HEK293T (cell line): ENCODE measurements at regions not wholly inside any gene's neighbourhood (a gene's known extent, or its start where the extent isn't known, plus 50 kb on each side); places are given as distances from the start of the nearest gene placed in this dataset.

ENCODE experiments used
- CTCF ChIA-PET: fragments of 350-600 bp; formaldehyde crosslinking; extraction: SDS; loops from one replicate; lab custom pipeline; 2021; ENCODE audit warnings: antibody characterized with exemption, inconsistent platforms; lab: Yijun Ruan, JAX
- POLR2A ChIA-PET: fragments of 350-600 bp; formaldehyde crosslinking; extraction: SDS; loops from one replicate; lab custom pipeline; 2020; ENCODE audit warnings: antibody characterized with exemption, inconsistent platforms; lab: Yijun Ruan, JAX
- DNase-seq: peaks from one replicate; pipeline ENCODE4 v3.0.0; 2012; ENCODE audit warnings: mixed read lengths; ENCODE audit errors: extremely low spot score
- ARNT ChIP-seq: fragments of 450-650 bp; IDR thresholded peaks from 2 replicates; pipeline ENCODE4 v1.6.1; 2017; ENCODE audit warnings: mild to moderate bottlenecking
- BHLHE40 ChIP-seq: fragments of 450-650 bp; IDR thresholded peaks from 2 replicates; pipeline ENCODE4 v1.6.1; 2016; ENCODE audit warnings: mild to moderate bottlenecking, moderate library complexity, borderline replicate concordance
- CTBP1 ChIP-seq: fragments of 450-650 bp; IDR thresholded peaks from 2 replicates; pipeline ENCODE4 v1.6.1; 2016; ENCODE audit warnings: borderline replicate concordance
- ELF4 ChIP-seq: fragments of 450-650 bp; IDR thresholded peaks from 2 replicates; pipeline ENCODE4 v1.6.1; 2017; ENCODE audit warnings: antibody characterized with exemption
- FOXA1 ChIP-seq: fragments of 450-650 bp; IDR thresholded peaks from 2 replicates; pipeline ENCODE4 v1.6.1; 2016; ENCODE audit warnings: mild to moderate bottlenecking
- FOXK2 ChIP-seq: fragments of 450-650 bp; IDR thresholded peaks from 2 replicates; pipeline ENCODE4 v1.6.1; 2016; ENCODE audit warnings: mild to moderate bottlenecking
- FOXM1 ChIP-seq: fragments of 450-650 bp; IDR thresholded peaks from 2 replicates; pipeline ENCODE4 v1.6.1; 2017; ENCODE audit warnings: mild to moderate bottlenecking, borderline replicate concordance
- HDGF ChIP-seq: fragments of 450-650 bp; IDR thresholded peaks from 2 replicates; pipeline ENCODE4 v1.6.1; 2017; ENCODE audit warnings: antibody characterized with exemption, borderline replicate concordance
- L3MBTL2 ChIP-seq: fragments of 450-650 bp; conservative IDR thresholded peaks from 2 replicates; pipeline ENCODE4 v1.6.1; 2016; ENCODE audit warnings: mild to moderate bottlenecking
- LEF1 ChIP-seq: fragments of 450-650 bp; IDR thresholded peaks from 2 replicates; pipeline ENCODE4 v1.6.1; 2017; ENCODE audit warnings: mild to moderate bottlenecking, borderline replicate concordance
- NFRKB ChIP-seq: fragments of 450-650 bp; IDR thresholded peaks from 2 replicates; pipeline ENCODE4 v1.6.1; 2016; ENCODE audit warnings: mild to moderate bottlenecking, moderate library complexity
- PKNOX1 ChIP-seq: fragments of 450-650 bp; IDR thresholded peaks from 2 replicates; pipeline ENCODE4 v1.6.1; 2016
- SP1 ChIP-seq: fragments of 450-650 bp; IDR thresholded peaks from 2 replicates; pipeline ENCODE4 v1.6.1; 2017
- SUZ12 ChIP-seq: fragments of 450-650 bp; IDR thresholded peaks from 2 replicates; pipeline ENCODE4 v1.6.1; 2016; ENCODE audit warnings: mild to moderate bottlenecking
- TARDBP ChIP-seq: fragments of 450-650 bp; IDR thresholded peaks from 2 replicates; pipeline ENCODE4 v1.6.1; 2016
- ZNF384 ChIP-seq: fragments of 450-650 bp; IDR thresholded peaks from 2 replicates; pipeline ENCODE4 v1.6.1; 2016

- DNase-seq: no peak
- TF ChIP-seq HDGF (no peak), SP1 (no peak), LEF1 (no peak), ELF4 (no peak), L3MBTL2 (no peak), ZNF384 (no peak), FOXM1 (no peak), TARDBP (no peak), BHLHE40 (no peak), CTBP1 (no peak), FOXK2 (no peak), SUZ12 (no peak), NFRKB (no peak), PKNOX1 (no peak), FOXA1 (no peak)
- CTCF ChIA-PET: no interaction called here
- POLR2A ChIA-PET: no interaction called here
Observed at GRCh38 chr21:38912102-38912629, 106.4 kb downstream of the ETS2 start.

- POLR2A ChIA-PET: no interaction called here
- CTCF ChIA-PET: no interaction called here
- TF ChIP-seq BHLHE40 (no peak), PKNOX1 (no peak), SP1 (no peak), ELF4 (no peak), FOXK2 (no peak), LEF1 (no peak), ARNT (no peak), ZNF384 (no peak), TARDBP (no peak), CTBP1 (no peak), HDGF (no peak)
- no peak for DNase-seq
Observed at GRCh38 chr21:38911484-38912101, 105.9 kb downstream of the ETS2 start.

- DNase-seq: no peak
- CTCF ChIA-PET: no interaction called here
- no peak for TF ChIP-seq BHLHE40
- TF ChIP-seq FOXM1: no peak
- TF ChIP-seq LEF1: no peak
- TF ChIP-seq PKNOX1: no peak
- no peak for TF ChIP-seq ELF4
- no peak for TF ChIP-seq ARNT
- TF ChIP-seq NFRKB: no peak
- TF ChIP-seq CTBP1: no peak
- POLR2A ChIA-PET: no interaction called here
Observed at GRCh38 chr21:38910390-38911067, 104.8 kb downstream of the ETS2 start.

GRCh38 chr21:38909929-38910328, 104.2 kb downstream of the ETS2 start:
- POLR2A ChIA-PET: no interaction called here
- TF ChIP-seq TARDBP (no peak), FOXK2 (no peak)
- CTCF ChIA-PET: no interaction called here
- DNase-seq: no peak

- DNase-seq: no peak
- TF ChIP-seq PKNOX1 (no peak), SUZ12 (no peak), FOXA1 (no peak), BHLHE40 (no peak), ELF4 (no peak), FOXK2 (no peak), NFRKB (no peak)
- POLR2A ChIA-PET: interaction anchor here (0.6 kb wide), 1 partner anchor 141 kb away, joined by 3 read pairs; no protein-coding TSS in a partner anchor
- CTCF ChIA-PET: no interaction called here
Observed at GRCh38 chr21:38909109-38909508, 103.4 kb downstream of the ETS2 start.

DNA sequence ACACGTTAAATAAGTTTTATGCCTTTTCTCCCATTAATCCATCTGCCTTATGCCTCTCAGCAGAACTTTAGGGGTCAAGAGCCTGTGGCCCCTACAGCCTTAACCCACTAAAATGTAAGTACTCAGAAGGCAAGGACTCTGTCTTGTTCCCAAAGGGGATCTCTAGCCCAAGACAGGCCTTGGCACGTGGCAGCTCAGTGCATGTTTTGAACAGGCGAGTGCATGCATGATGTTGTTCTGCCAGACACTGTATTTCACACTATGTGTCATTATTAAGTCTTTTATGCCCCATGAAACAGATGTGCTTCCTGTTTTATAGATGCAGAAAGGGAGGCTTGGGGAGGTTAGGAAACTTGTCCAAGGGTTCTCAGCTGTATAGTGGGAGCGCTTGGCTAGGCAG, 102.8 kb downstream of the ETS2 start:
- no peak for DNase-seq
- POLR2A ChIA-PET: no interaction called here
- TF ChIP-seq HDGF (no peak), PKNOX1 (no peak), FOXA1 (no peak), BHLHE40 (no peak), LEF1 (no peak), TARDBP (no peak), FOXM1 (no peak), ARNT (no peak), CTBP1 (no peak), FOXK2 (no peak), SP1 (no peak), NFRKB (no peak), L3MBTL2 (no peak), SUZ12 (no peak), ZNF384 (no peak), ELF4 (no peak)
- CTCF ChIA-PET: no interaction called here
